ENCODE measurements at regions not wholly inside any gene's neighbourhood (a gene's known extent, or its start where the extent isn't known, plus 50 kb on each side); places are given as distances from the start of the nearest gene placed in this dataset.

DNA sequence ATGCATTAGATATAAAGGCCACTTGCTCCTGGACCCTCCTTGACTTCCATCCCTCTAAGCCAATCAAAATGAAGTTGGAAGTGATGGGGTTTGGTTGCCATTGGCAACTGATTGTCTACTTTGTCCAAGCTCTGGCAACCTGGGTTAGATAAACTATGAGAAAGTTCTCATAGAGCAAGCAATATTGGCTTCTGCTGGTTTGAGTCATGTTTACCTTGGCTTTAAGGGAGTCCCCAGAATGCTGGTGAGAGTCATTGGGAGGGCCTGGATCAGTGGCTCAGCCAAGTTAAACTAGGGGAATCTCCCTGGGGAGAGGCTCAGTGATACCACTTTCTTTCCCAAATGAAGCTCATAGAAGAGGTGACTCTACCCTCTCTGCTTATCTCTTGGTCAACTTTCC lies 176.3 kb upstream of the ROPN1 start:
- Histone ChIP-seq H3K9me3 (ENCODE audit: control insufficient read depth in 2 of 2, insufficient read depth in 1 of 2, low read depth in 1 of 2, low read length in 1 of 2) (peaks cover 0 to 2% of the 10 kb centered on the region in 2 donors), H3K27me3 (ENCODE audit: control insufficient read depth in 1 of 2, insufficient read depth in 2 of 2, low read length in 2 of 2) (no peaks in the 10 kb centered on the region), H3K4me3 (ENCODE audit: low read depth in 1 of 2, low read length in 2 of 2) (no peak overlapping the region), H3K36me3 (ENCODE audit: control insufficient read depth in 2 of 2, insufficient read depth in 2 of 2, low read length in 1 of 2) (no peaks in the 10 kb centered on the region), H3K4me1 (ENCODE audit: control insufficient read depth in 2 of 2, insufficient read depth in 2 of 2, low read length in 1 of 2) (no peaks in the 10 kb centered on the region), H3K27ac (ENCODE audit: low read depth in 2 of 2, low read length in 1 of 2) (no peak overlapping the region)

DNA sequence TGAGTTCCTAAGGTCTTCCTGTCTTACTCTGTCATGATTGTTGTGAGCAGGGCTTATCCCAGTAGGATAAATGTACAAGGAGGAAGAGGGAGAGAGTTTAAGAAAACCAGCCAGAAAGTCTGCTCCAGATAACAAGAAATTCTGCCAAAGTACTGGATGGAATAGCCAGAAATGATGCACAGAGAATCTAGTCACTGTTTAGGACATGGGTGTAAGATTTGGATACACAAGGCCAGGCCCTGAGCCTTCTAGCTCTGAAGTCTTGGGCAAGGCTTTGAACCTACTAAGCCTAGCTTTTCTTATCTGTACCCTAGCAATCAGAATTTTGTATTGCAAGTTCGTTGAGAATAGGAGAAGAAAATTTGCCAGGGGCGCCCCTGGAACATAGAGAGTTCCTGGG lies 180.4 kb upstream of the ROPN1 start:
- Histone ChIP-seq H3K4me3 (ENCODE audit: low read depth in 1 of 2, low read length in 2 of 2) (no peak overlapping the region), H3K36me3 (ENCODE audit: control insufficient read depth in 2 of 2, insufficient read depth in 2 of 2, low read length in 1 of 2) (no peaks in the 10 kb centered on the region), H3K4me1 (ENCODE audit: control insufficient read depth in 2 of 2, insufficient read depth in 2 of 2, low read length in 1 of 2) (no peaks in the 10 kb centered on the region), H3K9me3 (ENCODE audit: control insufficient read depth in 2 of 2, insufficient read depth in 1 of 2, low read depth in 1 of 2, low read length in 1 of 2) (peaks cover 0 to 2% of the 10 kb centered on the region in 2 donors), H3K27me3 (ENCODE audit: control insufficient read depth in 1 of 2, insufficient read depth in 2 of 2, low read length in 2 of 2) (no peaks in the 10 kb centered on the region), H3K27ac (ENCODE audit: low read depth in 2 of 2, low read length in 1 of 2) (no peak overlapping the region)
- 84 to 88% methylated on average over 2 of the region's 2 CpGs for WGBS, 2 donors

DNA sequence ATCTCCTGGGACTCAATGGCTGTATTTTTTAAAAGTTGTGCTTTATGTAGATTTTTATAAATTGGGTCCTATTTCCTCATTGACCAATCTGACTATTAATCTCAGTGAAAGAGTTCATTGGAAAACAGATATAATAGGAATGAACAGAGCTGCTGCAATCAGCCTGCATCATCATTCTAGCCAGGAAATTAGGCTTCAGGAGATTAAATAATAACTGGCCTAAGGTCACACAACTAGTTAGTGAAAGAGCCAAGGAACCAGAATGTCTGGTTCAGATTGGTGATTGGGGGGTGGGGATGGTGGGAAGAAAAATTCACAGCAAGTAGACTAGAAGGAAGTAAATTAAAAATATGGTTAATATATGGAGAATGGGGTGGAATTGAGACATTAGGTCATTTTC lies 180.9 kb upstream of the ROPN1 start:
- Histone ChIP-seq H3K36me3 (ENCODE audit: control insufficient read depth in 2 of 2, insufficient read depth in 2 of 2, low read length in 1 of 2) (no peaks in the 10 kb centered on the region), H3K9me3 (ENCODE audit: control insufficient read depth in 2 of 2, insufficient read depth in 1 of 2, low read depth in 1 of 2, low read length in 1 of 2) (peaks cover 0 to 2% of the 10 kb centered on the region in 2 donors), H3K27ac (ENCODE audit: low read depth in 2 of 2, low read length in 1 of 2) (no peak overlapping the region), H3K4me3 (ENCODE audit: low read depth in 1 of 2, low read length in 2 of 2) (no peak overlapping the region), H3K4me1 (ENCODE audit: control insufficient read depth in 2 of 2, insufficient read depth in 2 of 2, low read length in 1 of 2) (no peaks in the 10 kb centered on the region), H3K27me3 (ENCODE audit: control insufficient read depth in 1 of 2, insufficient read depth in 2 of 2, low read length in 2 of 2) (no peaks in the 10 kb centered on the region)

- Histone ChIP-seq H3K9me3 (ENCODE audit: control insufficient read depth in 2 of 2, insufficient read depth in 1 of 2, low read depth in 1 of 2, low read length in 1 of 2) (peaks cover 0 to 2% of the 10 kb centered on the region in 2 donors), H3K36me3 (ENCODE audit: control insufficient read depth in 2 of 2, insufficient read depth in 2 of 2, low read length in 1 of 2) (no peaks in the 10 kb centered on the region), H3K27me3 (ENCODE audit: control insufficient read depth in 1 of 2, insufficient read depth in 2 of 2, low read length in 2 of 2) (no peaks in the 10 kb centered on the region), H3K27ac (ENCODE audit: low read depth in 2 of 2, low read length in 1 of 2) (no peak overlapping the region), H3K4me1 (ENCODE audit: control insufficient read depth in 2 of 2, insufficient read depth in 2 of 2, low read length in 1 of 2) (no peaks in the 10 kb centered on the region), H3K4me3 (ENCODE audit: low read depth in 1 of 2, low read length in 2 of 2) (no peak overlapping the region)
- 46 to 56% methylated on average over 3 of the region's 3 CpGs for WGBS, 2 donors
Observed at GRCh38 chr3:124174476-124174875, 182.6 kb upstream of the ROPN1 start.

DNA sequence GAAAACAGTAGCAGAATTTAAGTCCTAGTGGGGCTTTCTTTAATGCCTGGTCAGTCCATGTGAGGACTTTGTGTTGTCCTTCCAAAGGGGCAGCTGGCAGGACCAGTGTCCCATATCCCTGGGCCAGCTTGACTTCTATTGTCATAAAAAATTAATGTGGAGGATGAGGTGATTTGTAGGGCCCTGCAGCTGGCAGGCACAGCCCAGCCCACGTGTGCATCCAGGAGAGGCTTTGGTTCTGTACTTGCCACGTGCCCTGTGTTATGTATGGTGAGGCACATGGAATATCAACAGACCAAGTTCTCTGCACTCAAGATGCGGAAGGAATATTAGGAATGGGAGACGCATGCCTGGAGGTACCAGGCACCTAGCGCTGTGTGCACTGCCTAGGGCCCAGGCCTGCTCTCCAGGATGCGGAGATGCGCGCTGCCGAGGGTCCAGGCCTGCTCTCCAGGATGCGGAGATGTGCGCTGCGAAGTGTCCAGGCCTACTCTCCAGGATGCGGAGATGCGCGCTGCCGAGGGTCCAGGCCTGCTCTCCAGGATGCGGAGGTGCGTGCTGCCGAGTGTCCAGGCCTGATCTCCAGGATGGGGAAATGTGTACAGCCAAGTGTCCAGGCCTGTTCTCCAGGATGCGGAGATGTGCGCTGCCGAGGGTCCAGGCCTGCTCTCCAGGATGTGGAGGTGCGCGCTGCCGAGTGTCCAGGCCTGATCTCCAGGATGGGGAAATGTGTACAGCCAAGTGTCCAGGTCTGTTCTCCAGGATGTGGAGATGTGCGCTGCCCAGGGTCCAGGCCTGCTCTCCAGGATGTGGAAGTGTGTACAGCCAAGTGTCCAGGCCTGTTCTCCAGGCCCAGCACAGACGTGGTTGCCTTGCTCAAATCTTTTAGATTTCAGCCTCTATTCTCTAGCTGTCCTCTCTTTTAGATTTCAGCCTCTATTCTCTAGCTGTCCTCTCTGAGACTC lies 183.3 kb upstream of the ROPN1 start:
- no peak overlapping the region for H3K4me3 ChIP-seq (ENCODE audit: low read depth in 1 of 2, low read length in 2 of 2)
- WGBS, 2 donors, result 93 to 94% methylated on average over 26 to 27 of the region's 27 CpGs
- no peaks in the 10 kb centered on the region for H3K27me3 ChIP-seq (ENCODE audit: control insufficient read depth in 1 of 2, insufficient read depth in 2 of 2, low read length in 2 of 2)
- peaks cover 0 to 2% of the 10 kb centered on the region in 2 donors for H3K9me3 ChIP-seq (ENCODE audit: control insufficient read depth in 2 of 2, insufficient read depth in 1 of 2, low read depth in 1 of 2, low read length in 1 of 2)
- no peaks in the 10 kb centered on the region for H3K4me1 ChIP-seq (ENCODE audit: control insufficient read depth in 2 of 2, insufficient read depth in 2 of 2, low read length in 1 of 2)
- H3K36me3 ChIP-seq (ENCODE audit: control insufficient read depth in 2 of 2, insufficient read depth in 2 of 2, low read length in 1 of 2), result no peaks in the 10 kb centered on the region
- no peak overlapping the region for H3K27ac ChIP-seq (ENCODE audit: low read depth in 2 of 2, low read length in 1 of 2)

GRCh38 chr3:124177071-124177470 lies 185.1 kb upstream of the ROPN1 start:
- Histone ChIP-seq H3K27me3 (ENCODE audit: control insufficient read depth in 1 of 2, insufficient read depth in 2 of 2, low read length in 2 of 2) (no peaks in the 10 kb centered on the region), H3K9me3 (ENCODE audit: control insufficient read depth in 2 of 2, insufficient read depth in 1 of 2, low read depth in 1 of 2, low read length in 1 of 2) (peaks cover 0 to 1% of the 10 kb centered on the region in 2 donors), H3K27ac (ENCODE audit: low read depth in 2 of 2, low read length in 1 of 2) (no peak overlapping the region), H3K4me3 (ENCODE audit: low read depth in 1 of 2, low read length in 2 of 2) (no peak overlapping the region), H3K36me3 (ENCODE audit: control insufficient read depth in 2 of 2, insufficient read depth in 2 of 2, low read length in 1 of 2) (no peaks in the 10 kb centered on the region), H3K4me1 (ENCODE audit: control insufficient read depth in 2 of 2, insufficient read depth in 2 of 2, low read length in 1 of 2) (no peaks in the 10 kb centered on the region)
- WGBS, 2 donors, result 72 to 89% methylated on average over 2 of the region's 2 CpGs

DNA sequence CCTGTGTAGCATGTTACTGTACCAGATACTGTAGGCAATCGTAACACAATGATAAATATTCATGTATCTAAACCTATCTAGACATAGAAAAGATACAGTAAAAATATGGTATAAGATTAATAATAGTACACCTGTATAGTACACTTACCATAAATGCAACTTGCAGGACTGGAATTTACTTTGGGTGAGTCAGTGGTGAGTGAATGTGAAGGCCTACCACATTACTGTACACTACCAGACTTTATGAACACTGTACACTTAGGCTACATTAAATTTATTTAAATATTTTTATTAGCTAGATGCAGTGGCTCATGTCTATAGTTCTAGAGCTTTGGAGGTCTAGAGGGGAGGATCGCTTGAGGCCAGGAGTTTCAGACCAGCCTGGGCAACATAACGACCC lies 186.6 kb upstream of the ROPN1 start:
- H3K9me3 ChIP-seq (ENCODE audit: control insufficient read depth in 2 of 2, insufficient read depth in 1 of 2, low read depth in 1 of 2, low read length in 1 of 2), result peaks cover 0 to 4% of the 10 kb centered on the region in 2 donors
- WGBS, 2 donors, result 91 to 92% methylated on average over 3 of the region's 3 CpGs
- no peaks in the 10 kb centered on the region for H3K27me3 ChIP-seq (ENCODE audit: control insufficient read depth in 1 of 2, insufficient read depth in 2 of 2, low read length in 2 of 2)
- no peak overlapping the region for H3K27ac ChIP-seq (ENCODE audit: low read depth in 2 of 2, low read length in 1 of 2)
- H3K36me3 ChIP-seq (ENCODE audit: control insufficient read depth in 2 of 2, insufficient read depth in 2 of 2, low read length in 1 of 2), result no peaks in the 10 kb centered on the region
- H3K4me1 ChIP-seq (ENCODE audit: control insufficient read depth in 2 of 2, insufficient read depth in 2 of 2, low read length in 1 of 2), result no peaks in the 10 kb centered on the region
- no peak overlapping the region for H3K4me3 ChIP-seq (ENCODE audit: low read depth in 1 of 2, low read length in 2 of 2)

DNA sequence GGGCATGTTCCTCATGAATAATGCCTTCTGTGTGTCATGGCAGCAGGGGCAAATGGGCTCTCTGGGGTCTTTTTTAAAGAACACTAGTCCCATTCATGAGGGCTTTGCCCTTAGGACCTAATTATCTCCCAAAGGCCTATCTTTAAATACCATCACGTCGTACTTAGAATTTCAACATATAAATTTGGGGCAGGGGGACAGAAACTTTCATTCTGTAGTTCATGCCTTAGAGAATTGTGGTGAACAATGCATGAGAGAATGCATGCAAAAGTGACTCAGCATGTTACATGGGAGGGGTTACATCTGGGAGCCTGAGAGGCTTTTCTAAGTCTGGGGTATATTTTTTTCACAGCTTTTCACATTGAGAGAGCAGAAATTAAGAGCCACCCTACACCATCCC lies 208.5 kb upstream of the ROPN1 start:
- H3K36me3 ChIP-seq (ENCODE audit: control insufficient read depth in 2 of 2, insufficient read depth in 2 of 2, low read length in 1 of 2), result no peaks in the 10 kb centered on the region
- no peaks in the 10 kb centered on the region for H3K27me3 ChIP-seq (ENCODE audit: control insufficient read depth in 1 of 2, insufficient read depth in 2 of 2, low read length in 2 of 2)
- H3K4me1 ChIP-seq (ENCODE audit: control insufficient read depth in 2 of 2, insufficient read depth in 2 of 2, low read length in 1 of 2), result no peaks in the 10 kb centered on the region
- no peak overlapping the region for H3K4me3 ChIP-seq (ENCODE audit: low read depth in 1 of 2, low read length in 2 of 2)
- no peaks in the 10 kb centered on the region for H3K9me3 ChIP-seq (ENCODE audit: control insufficient read depth in 2 of 2, insufficient read depth in 1 of 2, low read depth in 1 of 2, low read length in 1 of 2)
- 81 to 86% methylated on average over 2 of the region's 2 CpGs for WGBS, 2 donors
- no peak overlapping the region for H3K27ac ChIP-seq (ENCODE audit: low read depth in 2 of 2, low read length in 1 of 2)

GRCh38 chr3:124201226-124201625 lies 209.3 kb upstream of the ROPN1 start:
- 82 to 83% methylated on average over 3 of the region's 3 CpGs for WGBS, 2 donors
- no peak overlapping the region for H3K27ac ChIP-seq (ENCODE audit: low read depth in 2 of 2, low read length in 1 of 2)
- H3K27me3 ChIP-seq (ENCODE audit: control insufficient read depth in 1 of 2, insufficient read depth in 2 of 2, low read length in 2 of 2), result no peaks in the 10 kb centered on the region
- H3K4me1 ChIP-seq (ENCODE audit: control insufficient read depth in 2 of 2, insufficient read depth in 2 of 2, low read length in 1 of 2), result no peaks in the 10 kb centered on the region
- no peak overlapping the region for H3K4me3 ChIP-seq (ENCODE audit: low read depth in 1 of 2, low read length in 2 of 2)
- no peaks in the 10 kb centered on the region for H3K9me3 ChIP-seq (ENCODE audit: control insufficient read depth in 2 of 2, insufficient read depth in 1 of 2, low read depth in 1 of 2, low read length in 1 of 2)
- no peaks in the 10 kb centered on the region for H3K36me3 ChIP-seq (ENCODE audit: control insufficient read depth in 2 of 2, insufficient read depth in 2 of 2, low read length in 1 of 2)

- H3K27ac ChIP-seq (ENCODE audit: low read depth in 2 of 2, low read length in 1 of 2), result no peak overlapping the region
- no peaks in the 10 kb centered on the region for H3K9me3 ChIP-seq (ENCODE audit: control insufficient read depth in 2 of 2, insufficient read depth in 1 of 2, low read depth in 1 of 2, low read length in 1 of 2)
- no peaks in the 10 kb centered on the region for H3K36me3 ChIP-seq (ENCODE audit: control insufficient read depth in 2 of 2, insufficient read depth in 2 of 2, low read length in 1 of 2)
- H3K27me3 ChIP-seq (ENCODE audit: control insufficient read depth in 1 of 2, insufficient read depth in 2 of 2, low read length in 2 of 2), result no peaks in the 10 kb centered on the region
- WGBS, 2 donors, result 56 to 60% methylated on average over 2 of the region's 2 CpGs
- no peak overlapping the region for H3K4me3 ChIP-seq (ENCODE audit: low read depth in 1 of 2, low read length in 2 of 2)
- no peaks in the 10 kb centered on the region for H3K4me1 ChIP-seq (ENCODE audit: control insufficient read depth in 2 of 2, insufficient read depth in 2 of 2, low read length in 1 of 2)
Observed at GRCh38 chr3:124201786-124202185, 209.9 kb upstream of the ROPN1 start.
